GM19467 (cell line): ENCODE measurements at regions not wholly inside any gene's neighbourhood (a gene's known extent, or its start where the extent isn't known, plus 50 kb on each side); places are given as distances from the start of the nearest gene placed in this dataset.

Source experiments
- ATAC-seq: cut with Tn5 transposase; IDR thresholded peaks from one replicate; pipeline ENCODE4 v1.9.1; 2021; ENCODE audit warnings: mild to moderate bottlenecking, moderate library complexity; ENCODE audit not compliant: unreplicated experiment

- ATAC-seq = no peak
Observed at GRCh38 chr15:96514607-96515285, 184.2 kb downstream of the NR2F2 start.

GRCh38 chr15:96515371-96515770, 184.9 kb downstream of the NR2F2 start:
- no peak for ATAC-seq

- ATAC-seq = no peak
Observed at GRCh38 chr15:96521386-96521785, 190.9 kb downstream of the NR2F2 start.

DNA sequence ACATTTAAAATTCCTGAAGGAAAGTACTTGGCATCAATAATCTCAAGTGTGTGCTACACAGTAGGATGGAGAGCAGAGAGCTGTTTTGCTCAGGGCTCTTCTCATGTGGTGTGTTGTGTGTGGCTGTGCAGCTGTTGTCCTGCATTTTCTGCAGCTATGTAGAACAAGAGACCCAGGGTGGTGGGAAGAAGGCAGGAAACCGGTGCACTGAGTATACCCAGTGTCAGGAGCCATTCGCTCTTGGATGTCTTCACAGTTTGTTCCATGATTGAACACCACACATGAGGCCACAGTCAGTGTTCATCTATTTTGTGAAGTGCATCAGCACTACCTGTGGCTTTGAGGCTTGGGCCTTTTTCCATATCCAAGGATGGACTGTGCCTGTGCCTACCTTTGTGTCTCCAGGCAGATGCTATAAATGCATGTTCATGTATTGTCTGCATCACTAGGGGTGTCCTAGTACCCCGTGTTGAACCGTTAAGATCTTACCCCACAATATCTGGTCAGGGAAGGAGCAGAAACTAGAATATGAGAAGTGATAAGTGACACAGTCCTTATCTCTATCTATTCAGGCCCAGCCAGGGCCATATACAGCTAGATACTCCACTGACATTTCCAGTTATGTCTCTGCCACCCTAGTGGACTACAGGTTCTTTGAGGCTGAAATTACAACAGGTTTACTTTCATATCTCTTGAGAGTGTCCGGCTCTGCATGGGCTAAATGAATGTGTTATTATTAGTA, 194.3 kb downstream of the NR2F2 start:
- ATAC-seq = no peak

- ATAC-seq = no peak
Observed at GRCh38 chr15:96535148-96535547, 204.6 kb downstream of the NR2F2 start.

DNA sequence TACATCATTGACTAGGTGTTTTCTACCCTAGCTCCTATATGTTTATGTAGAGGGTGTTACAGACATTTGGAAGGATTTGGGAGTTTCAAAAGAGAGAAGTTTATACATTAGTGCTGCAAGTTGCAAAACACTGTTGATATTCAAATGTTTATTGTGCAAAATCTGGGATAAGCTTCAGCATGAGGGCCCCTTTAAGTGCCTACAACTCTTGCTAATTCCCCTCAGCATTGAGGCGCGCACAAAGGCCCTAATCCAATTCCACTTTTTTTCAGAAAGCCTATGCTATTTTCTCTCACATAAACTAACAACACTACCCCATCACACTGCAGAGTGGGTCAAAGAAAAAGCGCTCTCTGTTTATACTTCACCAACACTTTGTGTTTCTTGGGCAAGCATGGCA, 208.0 kb downstream of the NR2F2 start:
- ATAC-seq = no peak

DNA sequence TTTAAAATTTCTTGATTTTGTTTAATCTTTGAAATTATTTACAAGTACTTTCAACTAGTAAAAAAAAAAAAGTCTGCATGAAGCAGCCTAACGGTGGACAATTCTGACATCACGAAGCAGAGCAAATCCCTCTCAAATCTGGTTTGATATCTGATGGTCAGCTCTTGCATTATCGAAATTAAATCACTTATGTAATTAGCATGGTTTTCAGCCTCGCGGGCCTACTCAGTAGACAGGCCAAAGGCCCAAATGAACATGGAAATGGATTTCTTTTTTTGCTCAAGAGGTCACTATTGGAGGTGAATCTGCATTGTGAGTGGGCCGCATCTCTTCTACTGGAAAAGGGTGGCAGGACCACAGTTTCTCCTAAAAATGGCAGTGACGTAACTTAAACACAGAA, 209.8 kb downstream of the NR2F2 start:
- ATAC-seq = no peak

DNA sequence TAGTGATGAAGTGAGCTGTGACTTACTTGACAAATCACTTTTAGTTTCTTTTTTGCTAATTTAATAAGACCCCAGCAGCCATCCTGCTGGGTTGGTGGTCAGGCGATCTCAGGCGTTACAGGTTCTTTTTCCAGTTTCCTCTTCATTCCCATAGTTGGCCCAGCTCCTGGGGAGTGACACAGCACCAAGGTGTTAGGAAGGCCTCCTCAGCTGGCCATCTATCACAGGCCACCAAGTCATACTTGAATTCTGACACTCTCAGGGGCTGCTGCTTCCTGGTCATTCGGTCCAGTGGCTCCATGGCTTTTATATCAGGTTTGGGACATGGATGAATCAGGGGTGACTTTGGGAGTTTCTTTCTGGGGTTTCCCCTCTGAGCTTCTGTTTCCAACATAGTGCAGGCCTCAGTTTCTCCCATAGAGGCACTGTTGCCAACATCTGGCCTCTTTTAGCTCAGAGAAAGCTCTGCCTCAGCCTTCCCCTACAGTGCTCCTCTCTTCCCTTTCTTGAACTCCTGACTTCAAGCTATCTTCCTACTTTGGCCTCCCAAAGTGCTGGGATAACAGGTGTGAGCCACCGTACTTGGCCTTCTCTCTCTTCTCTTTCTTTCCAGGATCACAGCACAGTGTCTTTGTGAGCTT, 211.8 kb downstream of the NR2F2 start:
- no peak for ATAC-seq

- ATAC-seq = no peak
Observed at GRCh38 chr15:96544162-96544756, 213.8 kb downstream of the NR2F2 start.

DNA sequence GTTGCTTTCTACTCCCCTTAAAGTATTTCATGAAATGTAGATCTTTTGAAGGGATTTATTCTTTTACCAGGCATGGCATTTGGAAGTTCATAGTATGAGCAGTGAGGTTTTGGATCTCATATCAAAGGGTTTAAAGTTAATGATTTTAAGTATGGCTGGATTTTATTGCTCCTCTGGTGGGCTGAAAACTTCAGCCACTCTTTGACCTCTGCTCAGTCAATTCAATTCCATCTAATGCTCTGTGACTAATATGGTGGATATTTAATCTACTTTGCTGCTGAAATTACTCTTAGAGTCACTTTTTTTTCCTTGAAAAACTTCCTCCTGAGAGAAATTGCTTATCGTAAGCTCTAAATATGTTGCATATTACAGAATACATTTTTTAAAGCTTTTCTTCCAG, 218.6 kb downstream of the NR2F2 start:
- no peak for ATAC-seq

DNA sequence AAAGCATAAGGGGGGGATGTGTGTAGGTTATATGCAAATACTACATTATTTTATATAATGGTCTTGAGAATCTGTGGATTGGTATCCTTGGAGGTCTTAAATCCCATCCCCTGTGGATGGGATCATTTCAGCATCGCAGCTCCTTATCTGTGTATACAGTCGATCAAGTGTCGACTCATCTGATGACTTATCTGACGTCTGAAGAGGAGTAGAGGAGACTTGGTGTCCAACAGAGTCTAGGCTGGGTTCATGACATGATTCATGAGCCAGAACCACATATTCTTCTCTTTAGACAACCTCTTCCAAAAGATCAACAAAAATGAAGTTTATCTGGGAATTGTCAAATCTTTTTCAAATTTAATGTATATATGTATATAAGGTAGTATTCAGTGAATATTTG, 220.7 kb downstream of the NR2F2 start:
- ATAC-seq = no peak

- no peak for ATAC-seq
Observed at GRCh38 chr15:96551722-96552121, 221.2 kb downstream of the NR2F2 start.

DNA sequence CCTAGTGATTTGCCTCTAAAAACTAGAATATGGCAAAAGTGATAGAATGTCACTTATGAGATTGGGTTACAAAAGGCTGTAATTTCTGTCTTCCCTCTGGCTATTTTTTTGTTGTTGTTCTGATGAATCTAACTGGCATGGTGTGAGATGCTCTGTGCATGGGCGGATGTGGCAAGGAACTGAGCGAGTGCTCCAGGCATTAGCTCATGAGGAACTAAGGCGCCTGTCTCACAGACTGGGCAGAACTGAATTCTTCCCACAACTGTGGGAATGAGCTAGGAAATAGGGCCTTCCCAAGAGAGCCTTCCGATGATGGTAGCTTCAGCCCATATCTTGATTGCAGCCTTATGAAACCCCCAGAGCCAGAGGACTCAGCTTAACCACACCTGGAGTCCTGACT, 222.5 kb downstream of the NR2F2 start:
- ATAC-seq = no peak

GRCh38 chr15:96553451-96553850, 223.0 kb downstream of the NR2F2 start:
- no peak for ATAC-seq

GRCh38 chr15:96553931-96554330, 223.4 kb downstream of the NR2F2 start:
- no peak for ATAC-seq

- ATAC-seq = no peak
Observed at GRCh38 chr15:96554541-96554940, 224.0 kb downstream of the NR2F2 start.

GRCh38 chr15:96559087-96559486, 228.6 kb downstream of the NR2F2 start:
- no peak for ATAC-seq

DNA sequence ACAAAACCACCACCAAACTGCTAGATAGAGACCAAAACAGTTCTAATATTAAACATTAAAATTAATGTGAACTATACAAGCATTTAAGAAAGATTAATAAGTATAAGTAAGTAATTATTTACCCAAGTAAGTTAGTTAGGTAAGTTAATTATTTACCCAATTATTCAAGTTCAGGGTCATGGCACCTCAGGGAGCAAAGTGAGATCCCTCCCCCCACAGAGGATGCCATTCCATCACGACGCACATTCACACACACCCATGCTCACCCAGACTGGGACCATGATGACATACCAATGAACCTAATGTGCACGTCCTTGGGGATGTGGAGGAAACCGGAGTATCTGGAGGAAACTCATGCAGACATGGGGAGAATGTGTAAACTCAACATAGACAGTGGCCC, 229.1 kb downstream of the NR2F2 start:
- no peak for ATAC-seq

DNA sequence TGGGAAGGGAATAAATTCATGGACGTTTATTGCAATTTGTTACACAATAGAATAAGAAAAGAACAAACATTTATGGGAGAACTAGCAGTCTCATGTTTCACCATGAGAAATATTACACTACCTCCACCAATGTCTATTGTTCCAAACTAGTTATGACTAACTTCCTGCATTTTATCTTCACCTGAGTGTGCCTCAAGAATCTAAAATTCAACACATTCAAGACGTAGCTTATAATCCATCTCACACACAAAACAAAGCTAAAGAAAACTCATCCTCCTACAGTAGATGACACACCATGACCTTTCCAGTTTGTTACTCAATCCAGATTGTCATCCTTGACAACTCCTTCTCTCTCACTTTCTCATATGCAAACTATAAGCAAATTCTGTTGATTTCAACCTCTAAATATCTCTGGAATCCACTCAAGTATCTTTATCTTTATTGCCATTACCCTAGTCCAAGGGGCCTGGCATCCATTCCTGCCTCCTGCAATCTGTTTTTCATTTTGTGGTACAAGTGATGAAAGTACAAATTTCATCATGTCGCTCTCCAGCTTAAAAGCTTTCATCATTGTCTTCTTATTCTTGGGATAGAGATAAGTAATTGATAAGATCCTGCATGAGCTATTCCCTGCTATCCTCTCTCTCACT, 229.9 kb downstream of the NR2F2 start:
- no peak for ATAC-seq

- no peak for ATAC-seq
Observed at GRCh38 chr15:96561593-96561992, 231.1 kb downstream of the NR2F2 start.

- no peak for ATAC-seq
Observed at GRCh38 chr15:96564546-96564945, 234.0 kb downstream of the NR2F2 start.
